GM21723 (cell line): ENCODE measurements at regions not wholly inside any gene's neighbourhood (a gene's known extent, or its start where the extent isn't known, plus 50 kb on each side); places are given as distances from the start of the nearest gene placed in this dataset.
A peak's percentile ranks its signal among the peaks of the same experiment; 100 is the strongest.

Experiments
- ATAC-seq: cut with Tn5 transposase; IDR thresholded peaks from one replicate; pipeline ENCODE4 v1.9.1; 2021; ENCODE audit warnings: mild to moderate bottlenecking, moderate library complexity; ENCODE audit not compliant: unreplicated experiment

- ATAC-seq, result no peak
These were observed 56.5 kb downstream of the CT47B1 start for GRCh38 chrX:120819126-120819525.

GRCh38 chrX:120813982-120814381 lies 61.7 kb downstream of the CT47B1 start:
- ATAC-seq, result no peak

GRCh38 chrX:120801426-120801825 lies 74.2 kb downstream of the CT47B1 start:
- ATAC-seq, result no peak

- ATAC-seq, result no peak
These were observed 78.3 kb downstream of the CT47B1 start for GRCh38 chrX:120797188-120797851.

GRCh38 chrX:120795301-120795700 lies 80.4 kb downstream of the CT47B1 start:
- no peak for ATAC-seq

GRCh38 chrX:120794525-120794975 lies 81.1 kb downstream of the CT47B1 start:
- ATAC-seq, result no peak

- ATAC-seq, result no peak
These were observed 82.6 kb downstream of the CT47B1 start for GRCh38 chrX:120793098-120793497.

- ATAC-seq, result no peak
These were observed 84.5 kb downstream of the CT47B1 start for GRCh38 chrX:120791013-120791643.

- no peak for ATAC-seq
These were observed 85.1 kb downstream of the CT47B1 start for GRCh38 chrX:120790552-120790951.

- ATAC-seq, result peak; percentile 86
These were observed 85.5 kb downstream of the CT47B1 start for GRCh38 chrX:120790118-120790517.

GRCh38 chrX:120781403-120781802 lies 94.3 kb downstream of the CT47B1 start:
- no peak for ATAC-seq

GRCh38 chrX:120775959-120776358 lies 99.7 kb downstream of the CT47B1 start:
- ATAC-seq, result no peak

- ATAC-seq, result no peak
These were observed 101.1 kb downstream of the CT47B1 start for GRCh38 chrX:120774606-120775005.

- ATAC-seq, result no peak
These were observed 101.9 kb downstream of the CT47B1 start for GRCh38 chrX:120773801-120774200.

- no peak for ATAC-seq
These were observed 105.9 kb downstream of the CT47B1 start for GRCh38 chrX:120769576-120770341.

- ATAC-seq, result no peak
These were observed 107.0 kb downstream of the CT47B1 start for GRCh38 chrX:120768681-120769080.

- ATAC-seq, result no peak
These were observed 107.4 kb downstream of the CT47B1 start for GRCh38 chrX:120768254-120768653.

GRCh38 chrX:120763269-120763668 lies 112.4 kb downstream of the CT47B1 start:
- no peak for ATAC-seq

- ATAC-seq, result no peak
These were observed 113.9 kb downstream of the CT47B1 start for GRCh38 chrX:120761810-120762209.

- no peak for ATAC-seq
These were observed 116.0 kb downstream of the CT47B1 start for GRCh38 chrX:120759685-120760084.

- peak; percentile 65 for ATAC-seq
These were observed 120.4 kb downstream of the CT47B1 start for GRCh38 chrX:120755066-120755846.
